HUES6 (cell line): ENCODE measurements at regions not wholly inside any gene's neighbourhood (a gene's known extent, or its start where the extent isn't known, plus 50 kb on each side); places are given as distances from the start of the nearest gene placed in this dataset.

Experiments
- H3K27ac ChIP-seq: 2 replicates; pipeline ENCODE4 v1.7.0; 2013; ENCODE audit warnings: low read depth, mild to moderate bottlenecking, low read length, inconsistent platforms
- H3K27me3 ChIP-seq: 2 replicates; pipeline ENCODE4 v1.6.1; 2013; ENCODE audit warnings: low read length; ENCODE audit not compliant: control insufficient read depth, insufficient read depth
- H3K36me3 ChIP-seq: 2 replicates; pipeline ENCODE4 v1.6.1; 2013; ENCODE audit warnings: low read length; ENCODE audit not compliant: control insufficient read depth, insufficient read depth
- H3K4me1 ChIP-seq: 2 replicates; pipeline ENCODE4 v1.6.1; 2013; ENCODE audit warnings: low read length; ENCODE audit not compliant: control insufficient read depth, insufficient read depth
- H3K4me3 ChIP-seq: 2 replicates; pipeline ENCODE4 v1.5.1; 2013; ENCODE audit warnings: low read depth, low read length
- H3K9ac ChIP-seq: one replicate; pipeline ENCODE4 v1.6.1; 2013; ENCODE audit warnings: mild to moderate bottlenecking, low read length
- H3K9me3 ChIP-seq: 2 replicates; pipeline ENCODE4 v1.6.1; 2013; ENCODE audit warnings: low read depth, low read length; ENCODE audit not compliant: control insufficient read depth, insufficient read depth

GRCh38 chr14:101367421-101368261 is 193.7 kb upstream of the DIO3 start:
- H3K27me3 ChIP-seq = no peaks in the 10 kb centered on the region
- H3K4me3 ChIP-seq = no peak overlapping the region
- no peak overlapping the region for H3K27ac ChIP-seq
- peaks cover 26% of the 10 kb centered on the region; the same call in 1 of the 2 replicates for H3K4me1 ChIP-seq
- H3K9ac ChIP-seq = no peak overlapping the region
- no peaks in the 10 kb centered on the region for H3K36me3 ChIP-seq
- no peaks in the 10 kb centered on the region for H3K9me3 ChIP-seq

DNA sequence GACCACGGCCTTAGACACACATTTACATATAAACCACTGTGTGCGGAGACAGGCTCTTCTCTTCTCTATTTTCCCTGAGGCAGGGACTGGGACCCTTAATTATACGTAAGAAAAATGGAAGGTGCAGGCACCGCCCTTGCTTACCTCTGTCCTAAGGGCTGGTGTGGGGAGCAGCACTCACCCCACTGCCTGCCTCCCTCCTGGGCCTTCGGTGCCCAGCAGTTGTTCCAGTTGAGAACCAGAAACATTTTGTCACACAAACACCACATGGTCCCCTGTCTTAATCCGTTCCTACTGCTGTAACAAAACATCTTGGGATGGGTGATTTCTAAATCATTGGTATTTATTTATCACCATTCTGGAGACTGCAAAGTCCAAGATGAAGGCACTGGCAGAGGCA is 192.7 kb upstream of the DIO3 start:
- Histone ChIP-seq H3K4me1 (peaks cover 33% of the 10 kb centered on the region; the same call in 1 of the 2 replicates), H3K27ac (no peak overlapping the region), H3K36me3 (no peaks in the 10 kb centered on the region), H3K9me3 (no peaks in the 10 kb centered on the region), H3K4me3 (no peak overlapping the region), H3K9ac (no peak overlapping the region), H3K27me3 (no peaks in the 10 kb centered on the region)

DNA sequence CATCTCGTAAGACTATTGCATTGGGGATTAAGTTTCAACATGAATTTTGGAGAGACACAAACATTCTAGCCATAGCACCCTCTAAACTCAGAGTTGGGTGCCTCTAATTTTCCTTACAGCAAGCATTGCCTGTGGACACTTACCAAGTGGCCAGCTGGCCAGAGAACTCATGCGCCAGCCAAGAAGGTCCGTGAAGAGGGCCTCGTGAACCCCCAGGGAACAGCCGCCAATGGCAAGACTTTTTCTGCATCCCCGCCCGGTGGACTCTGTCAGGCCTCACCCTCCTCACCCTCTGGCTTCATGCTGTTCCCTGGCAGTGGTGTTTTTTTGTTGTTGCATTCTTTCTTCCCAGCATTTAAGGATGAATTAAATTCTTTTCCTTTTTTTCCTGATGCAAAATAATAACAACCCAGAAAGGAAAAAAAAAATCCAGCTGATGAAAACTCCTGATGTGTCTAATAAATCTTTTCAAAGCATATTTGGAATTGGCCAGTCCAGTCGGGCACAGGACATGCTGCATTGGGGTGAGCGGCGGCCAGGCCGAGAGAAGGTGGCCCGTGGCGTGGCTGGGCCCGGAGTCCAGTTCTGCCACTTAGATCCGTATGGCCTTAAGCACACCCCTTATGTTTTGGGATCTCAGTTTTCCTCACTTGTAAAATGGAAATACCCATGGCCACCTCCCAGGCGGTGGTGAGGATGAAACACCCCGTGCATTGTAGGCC is 191.9 kb upstream of the DIO3 start:
- Histone ChIP-seq H3K36me3 (no peaks in the 10 kb centered on the region), H3K4me1 (peaks cover 29% of the 10 kb centered on the region; the same call in 1 of the 2 replicates), H3K9me3 (no peaks in the 10 kb centered on the region), H3K27ac (no peak overlapping the region), H3K4me3 (no peak overlapping the region), H3K9ac (no peak overlapping the region), H3K27me3 (no peaks in the 10 kb centered on the region)

GRCh38 chr14:101369916-101370592 is 191.2 kb upstream of the DIO3 start:
- no peak overlapping the region for H3K4me3 ChIP-seq
- no peaks in the 10 kb centered on the region for H3K27me3 ChIP-seq
- H3K27ac ChIP-seq = no peak overlapping the region
- H3K36me3 ChIP-seq = no peaks in the 10 kb centered on the region
- H3K9ac ChIP-seq = no peak overlapping the region
- H3K9me3 ChIP-seq = no peaks in the 10 kb centered on the region
- peaks cover 25% of the 10 kb centered on the region; the same call in 1 of the 2 replicates for H3K4me1 ChIP-seq

GRCh38 chr14:101370593-101371569 is 190.4 kb upstream of the DIO3 start:
- H3K9ac ChIP-seq = no peak overlapping the region
- no peak overlapping the region for H3K4me3 ChIP-seq
- no peaks in the 10 kb centered on the region for H3K27me3 ChIP-seq
- peaks cover 18% of the 10 kb centered on the region; the same call in 1 of the 2 replicates for H3K4me1 ChIP-seq
- no peaks in the 10 kb centered on the region for H3K36me3 ChIP-seq
- H3K9me3 ChIP-seq = no peaks in the 10 kb centered on the region
- no peak overlapping the region for H3K27ac ChIP-seq

DNA sequence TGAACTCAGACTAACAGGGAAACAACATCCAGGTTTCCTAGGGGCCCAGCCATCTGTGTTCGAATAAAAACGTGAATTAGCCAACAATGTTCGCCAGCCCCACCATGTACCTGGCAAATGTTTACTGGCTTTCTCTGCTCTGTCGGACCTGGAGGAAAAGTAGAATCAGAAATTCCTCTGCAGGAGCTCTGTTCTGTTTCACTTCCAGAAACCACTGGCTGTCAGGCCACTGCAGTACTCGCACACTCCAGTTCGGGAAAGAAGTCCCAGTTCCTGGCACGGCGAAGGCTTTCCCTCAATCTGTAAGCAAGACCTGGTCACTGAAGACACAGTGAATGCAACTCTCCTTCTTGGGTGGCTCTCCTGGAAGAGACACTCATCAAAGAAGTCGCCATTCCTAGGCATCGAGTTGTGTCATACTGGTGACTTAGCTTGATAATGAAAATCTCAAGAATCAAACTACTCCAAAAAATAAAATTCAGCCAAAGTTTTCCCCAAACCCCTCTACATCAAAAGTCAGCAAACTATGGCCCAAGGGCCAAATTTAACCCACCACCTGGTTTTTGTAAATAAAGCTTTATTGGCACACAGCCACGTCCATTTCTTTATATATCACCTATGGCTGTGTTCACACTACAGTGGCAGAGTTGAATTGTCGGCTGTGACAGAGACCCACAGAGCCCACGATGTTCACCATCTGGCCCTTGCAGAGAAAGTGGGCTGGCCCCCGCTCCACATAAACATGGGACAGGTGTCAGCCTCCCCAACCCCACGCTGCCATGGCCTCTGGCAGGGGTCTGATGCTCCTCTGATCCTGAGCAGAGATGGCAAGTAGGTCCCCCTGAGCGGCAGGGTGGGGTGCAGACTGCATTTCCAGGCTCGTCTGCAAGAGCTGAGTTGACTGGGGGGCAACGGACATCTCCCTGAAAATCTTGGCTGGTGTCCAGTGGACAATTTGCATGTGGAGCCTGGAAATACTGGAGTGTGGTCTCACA is 189.2 kb upstream of the DIO3 start:
- Histone ChIP-seq H3K4me3 (no peak overlapping the region), H3K27me3 (no peaks in the 10 kb centered on the region), H3K9ac (no peak overlapping the region), H3K27ac (no peak overlapping the region), H3K9me3 (no peaks in the 10 kb centered on the region), H3K4me1 (peaks cover 18% of the 10 kb centered on the region; the same call in 1 of the 2 replicates), H3K36me3 (no peaks in the 10 kb centered on the region)

GRCh38 chr14:101372894-101373620 is 188.2 kb upstream of the DIO3 start:
- Histone ChIP-seq H3K27ac (no peak overlapping the region), H3K9ac (no peak overlapping the region)

GRCh38 chr14:101373690-101374295 is 187.5 kb upstream of the DIO3 start:
- Histone ChIP-seq H3K9me3 (no peaks in the 10 kb centered on the region), H3K36me3 (no peaks in the 10 kb centered on the region), H3K27ac (no peak overlapping the region), H3K4me1 (peaks cover 9% of the 10 kb centered on the region; the same call in 1 of the 2 replicates), H3K9ac (no peak overlapping the region), H3K27me3 (no peaks in the 10 kb centered on the region), H3K4me3 (no peak overlapping the region)

More at GRCh38 chr14:101372894-101373620, 188.2 kb upstream of the DIO3 start:
- H3K9me3 ChIP-seq = no peaks in the 10 kb centered on the region
- no peaks in the 10 kb centered on the region for H3K27me3 ChIP-seq
- peaks cover 11% of the 10 kb centered on the region; the same call in 1 of the 2 replicates for H3K4me1 ChIP-seq
- no peaks in the 10 kb centered on the region for H3K36me3 ChIP-seq
- H3K4me3 ChIP-seq = no peak overlapping the region
